Cardiac muscle cell (in vitro differentiated cells and primary cell): ENCODE measurements at regions not wholly inside any gene's neighbourhood (a gene's known extent, or its start where the extent isn't known, plus 50 kb on each side); places are given as distances from the start of the nearest gene placed in this dataset.

Source experiments
- DNase-seq, 2 donors: peaks; one replicate each; pipeline versions ENCODE4 v3.0.0 to v3.0.0-alpha.2; 2010 to 2017; ENCODE audit warnings: low read depth in 1 of 2, low spot score in 1 of 2
- H3K27ac ChIP-seq: fragments of 200-600 bp; sonication (generic); 2 replicates; pipeline ENCODE4 v1.5.1; 2016
- H3K27me3 ChIP-seq: fragments of 200-600 bp; sonication (generic); 2 replicates; pipeline ENCODE4 v1.6.0; 2016; ENCODE audit warnings: control low read depth
- H3K36me3 ChIP-seq: fragments of 200-600 bp; sonication (generic); 2 replicates; pipeline ENCODE4 v1.5.1; 2016; ENCODE audit warnings: control low read depth
- H3K4me1 ChIP-seq: fragments of 200-600 bp; sonication (generic); 2 replicates; pipeline ENCODE4 v1.8.1; 2017; ENCODE audit warnings: low read depth, mild to moderate bottlenecking, mixed run types
- H3K4me3 ChIP-seq: fragments of 200-600 bp; sonication (generic); 2 replicates; pipeline ENCODE4 v1.5.1; 2016; ENCODE audit warnings: mild to moderate bottlenecking
- H3K9me3 ChIP-seq: fragments of 200-600 bp; sonication (generic); 2 replicates; pipeline ENCODE4 v1.5.1; 2017; ENCODE audit warnings: low read depth, mild to moderate bottlenecking, control low read depth
- TF ChIP-seq, protein P1 (sequence below): IDR thresholded peaks from 2 replicates; pipeline ENCODE4 v1.5.1; 2012; ENCODE audit warnings: low read depth, mild to moderate bottlenecking, low read length

DNA sequence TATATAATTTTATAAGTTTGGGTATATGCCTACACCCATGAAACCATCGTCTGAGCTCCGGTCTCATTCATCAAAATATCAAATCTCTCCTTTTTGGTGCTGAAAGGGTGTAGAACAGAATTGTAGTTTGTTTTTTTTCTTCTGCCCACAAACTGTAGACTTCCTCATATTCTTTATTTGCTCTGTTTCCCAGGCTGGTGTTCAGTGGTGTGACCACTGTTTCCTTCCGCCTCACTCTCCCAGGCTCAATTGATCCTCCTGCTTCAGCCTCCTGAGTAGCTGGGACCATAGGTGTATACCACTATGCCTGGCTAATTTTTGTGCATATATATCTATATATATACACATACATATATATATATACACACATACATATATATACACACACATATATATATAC is 139.6 kb upstream of the HCRTR2 start:
- H3K9me3 ChIP-seq, result no peaks in the 10 kb centered on the region
- H3K27me3 ChIP-seq, result no peaks in the 10 kb centered on the region
- no peak for DNase-seq
- TF ChIP-seq, protein P1, sequence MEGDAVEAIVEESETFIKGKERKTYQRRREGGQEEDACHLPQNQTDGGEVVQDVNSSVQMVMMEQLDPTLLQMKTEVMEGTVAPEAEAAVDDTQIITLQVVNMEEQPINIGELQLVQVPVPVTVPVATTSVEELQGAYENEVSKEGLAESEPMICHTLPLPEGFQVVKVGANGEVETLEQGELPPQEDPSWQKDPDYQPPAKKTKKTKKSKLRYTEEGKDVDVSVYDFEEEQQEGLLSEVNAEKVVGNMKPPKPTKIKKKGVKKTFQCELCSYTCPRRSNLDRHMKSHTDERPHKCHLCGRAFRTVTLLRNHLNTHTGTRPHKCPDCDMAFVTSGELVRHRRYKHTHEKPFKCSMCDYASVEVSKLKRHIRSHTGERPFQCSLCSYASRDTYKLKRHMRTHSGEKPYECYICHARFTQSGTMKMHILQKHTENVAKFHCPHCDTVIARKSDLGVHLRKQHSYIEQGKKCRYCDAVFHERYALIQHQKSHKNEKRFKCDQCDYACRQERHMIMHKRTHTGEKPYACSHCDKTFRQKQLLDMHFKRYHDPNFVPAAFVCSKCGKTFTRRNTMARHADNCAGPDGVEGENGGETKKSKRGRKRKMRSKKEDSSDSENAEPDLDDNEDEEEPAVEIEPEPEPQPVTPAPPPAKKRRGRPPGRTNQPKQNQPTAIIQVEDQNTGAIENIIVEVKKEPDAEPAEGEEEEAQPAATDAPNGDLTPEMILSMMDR, result no peak
- H3K27ac ChIP-seq, result no peak overlapping the region
- H3K36me3 ChIP-seq, result no peaks in the 10 kb centered on the region
- H3K4me3 ChIP-seq, result no peak overlapping the region
- peaks cover 6% of the 10 kb centered on the region for H3K4me1 ChIP-seq

DNA sequence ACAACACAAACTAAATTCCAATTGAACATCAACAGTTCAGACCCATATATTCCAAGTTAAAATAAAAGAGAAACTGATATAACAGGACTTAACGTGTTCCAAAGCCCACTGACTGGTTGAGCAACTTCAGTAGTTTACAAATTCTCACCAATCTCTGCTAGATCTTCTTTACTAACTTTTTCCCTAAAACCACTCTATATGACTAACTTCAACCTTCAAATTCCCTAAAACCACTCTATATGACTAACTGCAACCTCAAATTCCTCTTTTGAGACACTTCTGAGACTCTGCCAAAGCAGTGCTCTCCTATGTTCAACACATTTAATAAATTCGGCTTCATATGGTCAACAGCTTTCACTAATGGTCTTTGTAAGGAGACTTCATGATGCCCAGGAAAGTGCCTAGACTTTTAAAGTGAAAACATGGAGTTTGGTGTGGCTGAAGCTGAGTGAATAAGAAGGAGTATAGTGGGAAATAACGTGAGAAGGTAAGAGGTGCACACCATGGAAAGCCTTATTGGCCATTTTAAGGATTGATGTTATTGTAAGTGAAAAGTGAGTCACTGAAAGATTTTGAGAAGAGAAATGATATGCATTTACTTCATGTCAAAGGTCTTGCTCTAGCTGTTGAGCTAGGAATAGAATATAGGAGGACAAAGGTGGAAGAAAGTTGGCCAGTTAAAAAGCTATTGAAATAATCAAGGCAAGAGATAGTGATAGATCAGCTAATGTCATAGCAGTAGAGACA is 134.0 kb upstream of the HCRTR2 start:
- Histone ChIP-seq H3K27me3 (no peaks in the 10 kb centered on the region), H3K9me3 (no peaks in the 10 kb centered on the region), H3K27ac (no peak overlapping the region), H3K4me3 (no peak overlapping the region), H3K36me3 (no peaks in the 10 kb centered on the region), H3K4me1 (no peaks in the 10 kb centered on the region)
- TF ChIP-seq, protein P1, result no peak
- peak in 1 of 2 donors; percentile 68 for DNase-seq

DNA sequence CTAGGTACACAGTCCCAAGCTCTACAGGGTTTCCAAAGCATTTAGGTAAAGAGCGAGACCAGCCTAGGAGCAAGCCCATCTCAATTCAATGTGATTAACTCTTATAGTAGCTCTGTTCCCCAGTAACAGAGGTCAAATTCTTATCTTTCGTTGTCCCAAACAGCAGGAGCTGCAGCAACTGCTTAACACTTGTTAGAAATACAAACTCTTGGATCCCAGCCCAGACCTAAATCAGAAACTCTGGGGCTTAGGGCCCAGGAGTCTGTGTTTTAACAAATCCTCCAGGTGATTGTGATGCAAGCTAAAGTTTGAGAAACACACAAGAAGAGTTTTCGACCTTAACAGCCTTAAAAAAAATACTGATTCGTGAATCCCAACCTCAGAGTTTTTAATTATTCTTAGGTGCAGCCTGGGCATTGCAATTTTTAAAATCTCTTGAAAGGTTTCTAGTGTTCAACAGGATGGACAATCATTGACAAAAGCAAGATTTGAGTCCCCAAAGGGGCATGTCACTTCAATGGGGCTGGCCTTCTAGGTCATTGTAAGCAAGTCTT is 127.4 kb upstream of the HCRTR2 start:
- TF ChIP-seq, protein P1, result no peak
- peak in 1 of 2 donors; percentile 67 for DNase-seq
- Histone ChIP-seq H3K27ac (peak overlapping the region; percentile 10), H3K4me3 (no peak overlapping the region), H3K4me1 (peaks cover 14% of the 10 kb centered on the region), H3K9me3 (no peaks in the 10 kb centered on the region), H3K27me3 (no peaks in the 10 kb centered on the region), H3K36me3 (no peaks in the 10 kb centered on the region)

DNA sequence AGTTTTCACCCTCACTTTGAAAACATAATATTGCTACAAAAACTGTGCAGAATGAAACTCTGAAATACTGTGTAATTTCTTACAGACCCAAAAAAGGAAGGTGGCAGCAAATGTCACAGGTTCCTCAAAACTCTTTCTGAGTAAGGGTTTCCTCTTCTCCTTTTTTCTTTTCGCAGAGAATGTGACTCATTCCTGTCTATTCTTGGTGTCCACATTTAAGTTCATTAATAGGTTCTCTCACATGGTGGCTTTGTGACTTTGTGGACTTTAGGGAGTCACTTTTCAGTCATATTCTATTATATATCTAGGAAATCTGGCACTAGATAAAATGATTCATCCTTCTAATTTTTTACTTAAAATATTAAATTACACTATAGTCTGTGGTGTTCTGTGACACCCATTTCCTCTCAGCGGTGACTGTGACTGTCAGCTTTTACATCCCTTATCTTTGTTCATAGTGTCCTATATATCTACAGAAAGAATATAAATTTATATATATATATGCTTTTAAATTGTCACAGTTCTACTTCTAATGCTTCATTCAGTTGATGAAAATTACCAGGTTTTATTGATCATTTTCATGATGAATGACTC is 126.8 kb upstream of the HCRTR2 start:
- Histone ChIP-seq H3K9me3 (no peaks in the 10 kb centered on the region), H3K36me3 (no peaks in the 10 kb centered on the region), H3K4me1 (peaks cover 14% of the 10 kb centered on the region), H3K4me3 (no peak overlapping the region), H3K27ac (peak overlapping the region; percentile 10), H3K27me3 (no peaks in the 10 kb centered on the region)
- no peak for DNase-seq
- TF ChIP-seq, protein P1, result no peak

DNA sequence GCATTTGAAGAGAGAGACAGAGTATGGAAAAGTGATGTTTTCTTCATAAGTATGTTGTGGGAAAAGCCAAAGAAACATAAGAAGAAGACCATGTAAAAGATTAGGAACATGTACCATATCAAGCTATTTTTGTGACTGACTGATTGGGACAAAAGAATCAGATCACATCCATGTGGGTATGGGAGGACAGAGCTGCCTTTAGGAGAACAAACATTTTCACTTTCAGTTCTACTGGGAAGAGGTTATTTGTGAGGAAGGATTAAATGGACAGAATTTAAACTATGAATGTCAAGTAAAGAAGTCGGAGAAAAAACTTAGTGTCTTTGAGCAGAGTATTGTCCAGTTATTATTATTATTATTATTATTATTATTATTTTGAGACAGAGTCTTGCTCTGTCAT is 124.4 kb upstream of the HCRTR2 start:
- DNase-seq, result no peak
- Histone ChIP-seq H3K9me3 (no peaks in the 10 kb centered on the region), H3K27me3 (no peaks in the 10 kb centered on the region), H3K36me3 (no peaks in the 10 kb centered on the region), H3K4me3 (no peak overlapping the region), H3K27ac (no peak overlapping the region), H3K4me1 (peaks cover 14% of the 10 kb centered on the region)
- TF ChIP-seq, protein P1, result no peak
